GM12892 (cell line): ENCODE measurements at regions not wholly inside any gene's neighbourhood (a gene's known extent, or its start where the extent isn't known, plus 50 kb on each side); places are given as distances from the start of the nearest gene placed in this dataset.

Experiments used
- POLR2A ChIP-seq: IDR thresholded peaks from 2 replicates; pipeline ENCODE4 v1.6.1; 2011; ENCODE audit warnings: low read depth, low read length, control low read depth
- POLR2AphosphoS5 ChIP-seq: IDR thresholded peaks from 2 replicates; pipeline ENCODE4 v1.6.1; 2011; ENCODE audit warnings: low read depth, low read length, control low read depth

- TF ChIP-seq POLR2A (no peak), POLR2AphosphoS5 (no peak)
Observed at GRCh38 chr2:9749546-9750223, 93.6 kb upstream of the TAF1B start.
